DMS53 treated with DMSO at 0.1 percent for 48 hours (cell line): ENCODE measurements at regions not wholly inside any gene's neighbourhood (a gene's known extent, or its start where the extent isn't known, plus 50 kb on each side); places are given as distances from the start of the nearest gene placed in this dataset.

Source experiments
- DNase-seq: peaks from one replicate; lab custom pipeline; 2025; ENCODE audit not compliant: unreplicated experiment; lab: John Stamatoyannopoulos, UW

DNA sequence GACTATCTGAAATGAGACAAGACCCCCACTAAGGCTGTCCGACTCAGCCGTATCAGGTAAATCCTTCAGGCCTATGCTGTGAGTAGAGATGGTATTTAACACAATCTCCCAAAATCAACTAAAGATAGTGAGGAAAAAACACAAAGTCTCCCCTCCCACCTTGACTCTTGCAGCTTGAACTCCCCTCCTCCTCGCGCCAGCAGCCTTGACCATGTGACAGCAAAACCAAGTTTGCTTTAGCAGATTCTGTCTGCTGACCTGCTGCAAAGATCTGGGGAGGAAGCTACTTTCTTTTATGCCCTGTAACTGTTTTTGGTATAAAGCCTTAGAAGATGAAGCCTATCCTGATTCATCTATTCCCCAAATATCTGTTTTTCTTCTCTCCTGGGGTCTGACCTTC is 509.5 kb downstream of the CDH26 start:
- no peak for DNase-seq

DNA sequence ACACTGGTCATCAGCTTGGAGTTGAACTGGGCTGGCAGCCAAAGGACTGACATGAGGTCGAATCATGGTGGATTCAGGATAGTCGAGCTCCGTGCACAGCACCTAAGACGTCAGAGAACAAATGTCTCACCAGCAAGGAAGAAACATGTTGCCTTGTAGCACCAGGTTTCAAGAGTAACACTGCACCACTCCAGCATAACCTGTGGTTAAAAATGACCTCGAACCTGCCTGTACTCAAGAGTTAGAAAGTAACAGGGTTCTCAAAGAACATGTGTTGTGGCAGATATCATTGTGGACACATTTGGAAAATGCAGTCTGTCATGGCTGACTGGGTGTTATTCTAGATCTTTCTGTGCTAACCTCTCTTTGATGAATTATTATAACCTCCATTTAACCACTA is 511.6 kb downstream of the CDH26 start:
- DNase-seq: no peak

DNA sequence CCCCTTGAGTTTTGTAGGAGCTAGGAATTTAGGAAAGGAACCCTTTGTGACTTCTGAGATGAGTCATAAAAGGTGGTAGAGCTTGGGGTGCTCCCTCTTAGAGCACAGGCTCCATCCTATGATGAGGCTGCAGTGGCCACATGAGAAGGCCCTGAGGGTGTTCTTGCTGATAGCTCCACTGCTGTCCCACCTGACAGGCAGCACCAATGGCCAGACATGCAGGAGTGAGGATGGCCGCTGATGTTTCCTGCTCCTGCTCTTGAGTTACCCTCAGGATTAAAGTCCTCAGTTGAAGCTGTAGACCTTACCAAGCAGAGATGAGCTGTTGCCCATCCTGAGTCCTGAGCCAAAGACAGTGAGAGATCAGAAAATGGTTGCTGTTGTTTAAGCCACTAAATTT is 512.1 kb downstream of the CDH26 start:
- DNase-seq: no peak

DNA sequence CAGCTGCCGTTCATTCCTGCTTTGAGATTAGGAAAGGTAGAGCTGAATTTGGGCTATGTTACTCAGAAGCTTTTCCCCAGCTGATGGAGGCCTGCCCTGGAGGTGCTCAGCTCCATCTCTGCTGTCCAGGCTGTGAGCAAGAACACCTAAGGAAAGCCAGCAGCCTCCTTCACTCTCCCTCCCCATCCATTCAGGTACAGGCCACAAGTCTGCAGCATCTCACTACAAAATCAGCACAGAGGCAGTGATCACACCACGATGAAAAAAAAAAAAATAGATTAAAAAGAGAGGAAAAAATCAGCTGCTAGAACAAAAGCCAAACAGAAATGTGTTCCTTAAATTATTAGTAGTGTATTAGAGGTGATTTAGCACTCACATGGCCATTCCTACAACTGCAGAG is 515.0 kb downstream of the CDH26 start:
- DNase-seq: no peak

DNA sequence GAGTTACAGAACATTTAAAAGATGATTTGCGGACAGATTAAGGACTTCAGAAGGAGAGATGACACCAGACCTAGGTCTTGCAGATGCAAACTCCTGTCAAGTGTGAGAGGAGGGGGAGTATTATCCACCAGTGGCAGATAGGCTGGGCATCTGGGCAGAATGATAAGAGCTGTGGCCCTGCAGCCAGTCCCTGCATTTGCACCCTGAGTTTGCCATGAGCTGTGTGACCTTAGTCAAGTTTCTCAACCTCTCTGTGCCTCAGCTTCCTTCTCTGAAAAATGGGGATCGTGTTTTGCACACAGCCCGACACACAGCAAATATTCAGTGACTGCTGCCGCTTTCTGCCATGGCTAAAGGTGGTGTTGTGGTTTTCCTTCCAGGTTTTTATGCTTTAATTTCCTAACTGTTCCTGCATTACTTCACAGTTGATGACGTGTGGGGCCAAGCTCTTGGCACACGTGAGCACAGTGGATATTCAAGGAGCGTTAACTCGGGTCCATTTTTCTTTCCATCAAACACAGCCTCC is 516.2 kb downstream of the CDH26 start:
- no peak for DNase-seq

DNA sequence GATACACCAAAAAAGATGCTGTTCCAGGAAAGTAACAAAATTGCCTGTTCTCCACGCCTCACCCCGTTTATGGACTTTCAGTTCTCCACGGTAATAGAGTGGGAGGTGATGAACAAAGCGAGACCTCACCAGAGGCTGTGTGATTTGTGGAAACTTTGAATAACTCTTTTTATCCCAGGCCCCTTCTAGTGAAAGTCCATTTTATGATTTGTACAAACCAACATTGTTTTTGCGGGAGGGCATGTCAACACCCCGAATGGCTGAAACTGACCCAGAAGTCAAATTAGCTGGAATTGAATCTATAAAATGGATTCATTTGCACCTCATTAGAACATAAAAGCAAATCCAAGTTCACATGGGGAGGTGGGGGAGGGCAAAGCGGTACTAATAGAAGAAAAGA is 517.8 kb downstream of the CDH26 start:
- DNase-seq: no peak

DNA sequence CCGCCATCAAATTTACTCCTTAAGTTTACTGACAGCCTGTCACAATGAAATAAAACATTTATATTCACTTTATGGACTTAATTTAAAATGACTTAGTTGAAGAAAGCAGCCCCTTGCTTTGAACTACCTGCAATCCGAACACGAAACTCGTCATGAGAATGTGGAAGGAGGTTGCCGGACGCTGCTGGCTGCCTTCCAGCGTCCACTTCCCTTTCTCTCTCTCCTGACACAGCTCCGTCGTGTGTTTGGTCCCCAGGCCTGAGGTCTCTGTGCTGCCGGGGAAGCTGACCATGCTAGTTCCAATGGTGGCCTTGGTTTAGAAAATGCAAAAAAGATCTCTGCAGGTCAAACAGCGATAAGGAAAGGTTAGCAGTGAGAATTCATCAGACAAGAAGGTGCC is 519.7 kb downstream of the CDH26 start:
- DNase-seq: no peak

DNA sequence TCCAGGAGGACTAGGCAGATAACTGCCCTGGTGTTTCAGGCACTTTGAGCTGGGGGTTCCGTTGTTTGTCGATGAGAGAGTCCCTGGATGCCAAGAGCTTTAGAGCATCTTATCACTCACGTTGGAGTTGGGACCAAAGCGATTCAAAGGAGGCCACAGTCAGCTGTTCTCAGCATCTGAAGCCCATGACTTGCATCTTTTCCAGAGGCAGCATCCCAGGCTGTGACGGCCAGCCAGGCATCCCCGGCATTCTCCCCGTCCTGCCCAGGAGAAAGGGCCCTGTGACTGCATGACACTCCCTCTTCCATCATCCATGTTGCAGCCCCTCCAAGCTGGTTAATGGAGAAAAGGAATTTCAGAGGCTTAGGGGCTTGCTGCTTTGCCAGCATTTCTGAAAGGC is 520.3 kb downstream of the CDH26 start:
- no peak for DNase-seq

DNA sequence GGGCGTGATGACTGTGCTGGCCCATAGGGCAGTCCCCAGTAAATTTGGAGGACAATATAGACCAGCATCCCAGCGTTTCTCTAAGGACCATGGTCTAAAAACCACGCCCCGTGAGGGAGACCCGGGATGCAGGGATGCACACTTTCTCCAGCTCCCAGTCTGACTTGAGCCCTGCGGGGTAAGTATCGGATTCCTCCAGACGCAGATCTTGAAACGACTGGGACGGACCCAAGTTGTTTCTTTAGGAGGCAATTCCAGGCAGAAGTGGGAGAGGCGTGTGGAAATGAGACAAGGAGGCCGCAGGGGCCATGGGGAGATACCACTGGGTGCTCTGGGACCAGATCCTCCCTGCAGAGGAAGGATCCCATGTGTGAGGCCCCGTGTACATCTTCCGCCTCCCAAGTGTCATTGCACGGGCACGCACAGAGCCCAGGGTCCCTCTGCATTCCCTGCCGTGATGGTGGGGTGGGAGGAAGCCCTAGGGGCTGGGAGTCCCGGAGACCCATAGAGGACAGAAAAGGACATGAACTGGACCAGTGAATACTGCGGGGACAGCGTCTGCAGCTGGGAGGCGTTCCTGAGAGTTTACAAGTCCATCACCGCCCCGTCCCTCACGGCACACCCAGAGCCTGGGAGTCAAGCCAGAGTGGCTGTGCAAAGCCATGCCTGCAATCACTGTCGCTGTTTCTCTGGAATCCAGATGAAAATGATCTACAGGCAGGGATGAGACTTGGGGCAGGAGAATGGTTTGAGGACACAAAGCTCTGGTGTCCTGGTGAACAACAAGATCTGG is 522.9 kb downstream of the CDH26 start:
- DNase-seq: no peak

DNA sequence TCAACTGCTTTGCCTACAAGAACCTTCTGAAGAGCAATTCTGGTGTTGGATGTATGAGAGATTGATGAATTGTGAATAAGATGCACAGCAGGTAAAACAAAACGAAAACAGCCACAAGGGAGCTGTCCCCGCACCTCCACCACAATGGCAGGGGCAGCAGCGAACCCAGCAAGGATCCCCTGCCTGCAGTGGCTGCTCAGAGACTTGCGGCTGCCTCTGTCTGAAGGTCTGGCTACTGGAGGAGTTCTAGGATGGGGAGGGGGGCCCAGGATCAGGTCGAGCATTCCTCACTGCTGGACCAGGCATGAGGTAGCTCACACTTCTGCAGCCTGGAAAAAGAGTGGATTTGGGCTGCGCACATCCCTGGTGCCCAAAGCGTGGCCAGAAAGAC is 523.5 kb downstream of the CDH26 start:
- no peak for DNase-seq

DNA sequence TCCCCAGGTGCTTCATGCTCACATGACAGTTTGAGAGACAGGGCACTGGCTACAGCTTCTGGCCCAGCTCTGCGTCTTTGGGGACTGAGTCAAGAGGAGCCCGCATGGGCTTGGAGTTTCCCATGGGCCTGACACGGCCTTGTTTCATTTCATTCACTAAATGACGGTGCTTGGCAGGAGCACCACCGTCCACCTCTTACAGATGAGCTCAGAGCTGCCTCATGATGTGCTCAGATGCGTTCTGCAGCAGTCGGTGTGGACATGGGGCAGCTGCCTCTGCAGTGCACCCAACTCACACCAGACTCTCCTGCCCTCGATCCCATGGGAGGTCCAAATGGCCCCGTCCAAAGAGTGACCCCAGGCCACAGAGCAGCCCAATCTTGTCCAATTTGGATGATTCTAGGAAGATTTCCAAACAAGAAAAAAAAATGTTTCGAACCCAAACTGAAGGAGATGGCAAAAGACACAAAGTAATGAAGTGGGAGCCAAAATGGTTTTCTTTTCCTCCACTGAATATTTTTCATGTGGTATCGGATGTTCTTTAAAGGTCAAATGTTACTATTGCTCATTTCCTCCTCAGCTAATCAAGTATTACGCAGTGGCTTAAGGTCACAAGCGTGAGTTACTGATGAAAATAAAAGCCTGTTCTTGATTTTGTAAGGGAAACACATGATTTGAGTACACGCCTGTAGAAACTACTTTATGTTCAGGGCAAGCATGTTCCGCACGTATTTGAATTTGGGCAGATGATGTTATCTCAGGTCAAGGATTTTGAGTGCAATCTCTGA is 524.2 kb downstream of the CDH26 start:
- DNase-seq: no peak

DNA sequence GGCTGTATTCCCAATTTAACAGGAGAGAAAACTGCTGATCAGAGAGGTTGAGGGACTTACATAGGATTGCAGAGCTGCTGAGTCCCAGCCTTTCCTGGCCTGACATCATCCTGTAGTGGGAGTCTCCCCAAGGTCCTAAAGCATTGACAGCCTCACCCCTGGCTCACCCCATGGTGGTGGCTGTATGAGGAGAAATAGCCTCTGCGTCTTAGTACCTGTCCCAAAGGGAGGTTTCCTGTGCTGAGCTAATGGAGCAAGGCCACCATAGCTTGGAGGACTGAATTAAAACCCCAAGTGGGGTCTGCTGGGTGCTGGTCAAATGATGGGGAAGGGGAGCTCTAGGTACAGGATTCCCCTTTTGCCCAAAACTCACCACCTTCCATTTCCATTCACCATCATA is 525.1 kb downstream of the CDH26 start:
- no peak for DNase-seq

DNA sequence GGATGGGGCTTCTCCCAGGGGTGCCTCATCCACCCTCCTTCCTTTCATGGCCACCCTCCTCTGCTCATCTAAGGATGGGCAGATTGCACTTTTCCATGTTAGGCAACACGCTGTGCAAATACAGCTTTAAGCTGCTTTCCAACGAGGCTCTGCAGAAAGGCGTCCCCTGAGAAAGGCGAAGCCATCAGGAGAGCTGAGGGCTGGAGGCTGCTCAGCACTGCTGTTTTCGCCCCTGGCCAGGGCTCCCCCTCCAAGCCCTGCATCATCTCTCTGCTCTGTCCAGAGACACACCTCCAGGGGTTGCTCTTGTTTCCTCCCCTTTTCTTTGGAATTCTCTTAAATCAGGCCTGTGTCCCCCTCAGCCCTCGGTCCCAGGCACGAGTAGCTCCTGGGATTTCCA is 526.1 kb downstream of the CDH26 start:
- no peak for DNase-seq

DNA sequence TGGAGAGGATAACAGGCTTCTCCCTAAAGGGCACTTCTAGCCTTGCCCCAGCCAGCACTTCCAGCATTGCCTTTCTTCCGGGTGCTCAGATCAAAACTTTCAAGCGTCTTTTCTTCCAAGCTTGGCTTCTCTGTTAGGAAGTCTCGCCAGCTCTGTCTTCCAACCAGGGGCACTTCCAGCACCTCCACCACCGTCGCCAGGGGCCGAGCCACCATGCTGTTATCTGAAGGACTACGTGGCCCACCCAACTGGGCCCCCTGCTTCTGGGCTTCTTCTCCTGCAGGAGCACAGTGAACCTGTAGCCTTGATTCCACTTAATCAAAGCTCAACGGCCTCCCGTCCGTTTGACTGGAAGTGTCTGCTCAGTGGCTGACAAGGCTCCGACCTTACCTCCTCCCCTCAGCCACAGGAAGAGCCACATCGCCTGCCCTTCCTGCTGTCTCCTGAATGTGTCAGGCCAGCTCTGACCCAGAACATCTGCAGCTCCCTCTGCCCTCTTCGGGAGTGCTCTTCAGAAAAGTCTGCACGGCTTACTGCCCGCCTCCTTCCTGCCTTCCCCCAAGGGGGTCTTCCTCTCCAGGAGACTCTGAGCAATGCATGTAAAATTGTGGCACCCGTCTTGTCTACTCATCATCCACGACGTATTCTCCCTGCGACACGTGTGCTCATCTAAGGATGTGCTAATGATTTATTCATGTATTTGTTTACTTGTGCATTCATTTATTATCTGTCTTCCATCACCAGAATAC is 527.0 kb downstream of the CDH26 start:
- DNase-seq: no peak

DNA sequence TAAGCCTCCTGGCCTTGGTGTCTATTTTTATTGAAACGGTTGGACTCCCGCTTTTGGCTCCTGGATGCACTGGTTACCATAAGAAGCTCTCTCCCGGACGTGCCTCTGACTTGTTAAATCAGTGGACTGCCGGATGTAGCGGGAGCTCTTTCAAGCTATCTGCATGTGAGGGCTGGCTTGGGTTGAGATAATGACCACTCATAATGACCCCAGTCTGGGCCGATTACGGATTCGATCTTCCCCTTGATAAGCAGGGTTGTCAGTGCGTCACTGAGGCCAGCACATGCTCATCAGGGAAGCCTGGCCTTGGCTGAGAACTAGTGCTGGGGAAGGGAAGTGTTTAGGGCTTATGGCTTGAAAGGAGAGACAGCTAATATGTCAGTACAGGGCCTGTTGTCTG is 528.1 kb downstream of the CDH26 start:
- no peak for DNase-seq

DNA sequence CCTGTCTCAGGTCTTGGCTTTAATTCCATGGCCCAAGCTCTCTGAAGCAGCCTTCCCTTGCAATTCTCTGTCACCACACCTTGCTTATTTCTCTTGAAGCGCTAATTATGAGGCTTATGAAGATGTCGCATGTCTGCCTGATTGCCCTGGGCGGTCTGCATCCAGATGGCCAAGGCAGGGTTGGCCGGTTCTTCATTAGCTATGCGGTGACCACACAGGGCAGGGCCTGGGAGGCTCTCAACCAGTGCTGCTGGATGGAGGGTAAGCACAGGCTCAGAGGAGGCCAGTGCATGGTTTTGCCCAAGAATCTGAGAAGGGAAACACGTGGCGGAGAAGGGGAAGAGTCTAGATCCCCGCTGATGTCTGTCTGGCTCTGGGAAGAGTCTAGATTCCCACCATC is 528.7 kb downstream of the CDH26 start:
- no peak for DNase-seq

DNA sequence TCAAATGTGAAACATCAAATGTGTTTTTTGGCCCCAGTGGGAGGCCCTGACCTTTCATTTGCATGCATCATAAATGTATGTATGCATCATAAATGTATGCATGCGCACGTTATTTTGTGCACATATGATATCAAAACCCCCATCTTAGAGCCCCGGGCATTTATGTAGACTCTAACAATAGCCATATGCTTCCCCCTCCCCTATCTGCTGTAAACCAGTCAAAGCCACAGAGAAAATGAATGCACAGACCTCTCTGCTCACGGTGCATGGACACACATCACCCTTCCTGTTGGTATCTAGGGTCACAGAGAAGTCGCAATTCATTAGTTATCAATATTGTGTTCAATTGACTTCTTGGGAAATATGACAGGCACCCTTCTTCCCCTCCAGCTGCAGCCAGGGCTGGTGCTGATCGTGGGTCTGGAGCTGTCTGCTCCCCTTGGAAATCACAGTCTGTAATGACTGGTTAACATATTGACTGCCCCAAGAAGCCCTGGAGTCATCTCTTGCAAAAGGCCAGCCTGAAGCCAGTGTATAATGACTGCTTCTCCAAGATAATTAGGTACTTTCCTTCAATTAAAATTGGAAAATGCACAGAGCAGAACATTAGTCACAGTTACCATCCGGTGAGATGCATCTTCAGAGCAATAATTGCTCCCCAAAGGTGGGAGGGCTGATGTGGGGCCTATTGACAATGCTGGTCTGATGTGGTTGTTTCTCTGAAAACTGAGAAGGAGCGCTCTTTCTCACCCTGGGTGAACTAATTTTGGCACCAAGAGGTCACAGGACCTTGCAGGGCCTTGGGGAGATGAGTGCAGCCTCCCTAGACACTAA is 532.2 kb downstream of the CDH26 start:
- DNase-seq: no peak

DNA sequence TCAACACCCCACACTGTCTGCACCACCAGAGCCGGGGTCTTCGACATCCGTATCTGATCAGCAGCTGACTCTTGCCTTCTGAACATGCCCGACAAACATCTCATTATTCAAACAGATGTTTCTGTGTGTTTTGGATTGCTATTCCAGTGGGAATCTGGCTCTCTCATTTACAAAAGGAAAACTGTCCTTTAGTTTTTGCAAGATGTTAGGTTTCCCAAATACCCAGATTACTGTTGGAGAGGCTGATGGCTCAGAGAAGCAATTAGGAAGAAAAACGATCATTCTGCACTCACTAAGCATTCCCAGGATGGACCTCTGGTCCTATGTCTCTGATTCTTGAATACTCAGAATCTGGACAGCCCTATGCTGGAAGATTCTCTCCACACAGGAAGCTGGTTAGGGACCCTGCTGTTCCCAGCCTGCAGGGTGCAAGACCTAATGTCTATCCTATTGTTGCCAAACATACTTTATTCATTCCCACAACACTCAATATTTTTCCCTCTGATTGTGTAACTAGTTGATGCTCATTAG is 532.9 kb downstream of the CDH26 start:
- no peak for DNase-seq

DNA sequence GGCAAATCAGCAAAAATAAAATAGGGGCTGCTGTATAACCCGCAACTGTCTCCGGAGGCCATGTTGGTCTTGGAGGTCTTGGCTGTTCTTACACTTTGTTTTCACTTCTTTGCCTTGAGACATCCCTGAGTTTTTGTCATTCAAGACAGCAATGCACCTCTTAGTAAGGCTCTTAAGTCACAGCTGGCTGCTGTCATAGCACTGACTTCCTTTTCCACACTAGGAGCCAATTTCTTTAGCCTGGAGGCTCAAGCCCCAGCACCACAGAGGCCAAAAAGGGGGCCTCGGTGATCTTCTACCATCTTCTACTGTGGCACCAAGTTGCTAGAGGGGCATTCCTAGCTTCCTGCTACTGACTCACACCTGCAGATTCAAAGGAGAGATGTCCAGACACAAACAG is 536.3 kb downstream of the CDH26 start:
- DNase-seq: no peak

DNA sequence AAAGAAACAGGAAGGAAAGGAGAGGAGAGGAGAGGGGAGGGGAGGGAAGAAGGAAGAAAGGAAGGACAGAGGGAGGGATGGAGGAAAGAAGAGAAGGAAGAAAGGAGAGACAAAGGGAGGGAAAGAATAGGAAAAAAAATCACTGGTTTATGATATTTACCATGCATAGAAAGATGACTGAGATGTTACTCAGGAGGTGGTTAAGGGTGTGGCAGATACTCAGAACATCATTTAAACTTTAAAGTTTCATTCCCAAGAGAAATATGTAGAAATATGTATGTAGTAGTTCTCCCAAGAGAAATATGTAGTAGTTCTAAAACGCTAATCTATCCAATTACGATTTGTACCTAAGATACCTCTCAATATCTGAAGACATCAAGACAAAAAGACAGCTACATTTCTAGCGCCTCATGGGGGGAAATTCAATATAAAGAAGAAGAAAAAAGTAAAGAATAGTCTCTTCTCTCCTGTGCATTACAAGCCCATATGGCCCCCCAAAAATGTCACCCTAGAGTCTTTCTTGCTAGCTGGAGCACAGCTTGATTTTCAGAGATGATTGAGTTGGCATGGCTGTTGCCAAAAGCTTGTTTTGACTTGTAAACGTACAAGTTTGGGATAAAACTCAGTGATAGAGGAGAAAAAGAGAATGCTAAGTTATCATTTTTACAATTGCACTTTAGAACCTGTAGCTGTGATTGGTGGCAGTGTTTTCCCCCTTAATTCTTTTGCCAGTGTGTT is 539.2 kb downstream of the CDH26 start:
- DNase-seq: no peak
